ENCODE measurements at regions not wholly inside any gene's neighbourhood (a gene's known extent, or its start where the extent isn't known, plus 50 kb on each side); places are given as distances from the start of the nearest gene placed in this dataset.

GRCh38 chr9:88890546-88890945, 100.7 kb upstream of the S1PR3 start:
- H3K9me3 ChIP-seq (ENCODE audit: control insufficient read depth, insufficient read depth, low read length): no peaks in the 10 kb centered on the region; the same call in 1 of the 2 replicates
- ChIA-PET POLR2A (ENCODE audit: unreplicated experiment) (no interaction called here), CTCF (no interaction called here)
- H2AK5ac ChIP-seq (ENCODE audit: low read depth, low read length): no peak overlapping the region
- in situ Hi-C loops (cut with MboI; ENCODE audit: low sequenced_read_pairs) (no loop called here), dilution Hi-C loops (cut with HindIII; ENCODE audit: low sequenced_read_pairs, unreplicated experiment) (no loop called here), intact Hi-C loops (cut with micrococcal nuclease) (no loop called here)
- H3K23ac ChIP-seq (ENCODE audit: low read depth, low read length): no peak overlapping the region
- H4K91ac ChIP-seq (ENCODE audit: insufficient read depth, low read depth, low read length): no peak overlapping the region
- ATAC-seq (ENCODE audit: low read depth) (no peak), DNase-seq (peak; percentile 15)
- no peak overlapping the region for H4K8ac ChIP-seq (ENCODE audit: low read depth in 2 of 2, low read length in 2 of 2)
- no peak overlapping the region for H3K9ac ChIP-seq (ENCODE audit: low read depth, low read length)
- H3K4ac ChIP-seq (ENCODE audit: low read depth, low read length): no peak overlapping the region
- no peak overlapping the region for H3K18ac ChIP-seq (ENCODE audit: low read depth, low read length)
- H3K56ac ChIP-seq (ENCODE audit: extremely low read depth, insufficient read depth, low read length): no peak overlapping the region
- 0 out of 2 replicates have a peak, but pooled peaks cover 2% of the 10 kb centered on the region for H3K9me1 ChIP-seq (ENCODE audit: insufficient read depth, low read length)
- no peak overlapping the region for H2AK9ac ChIP-seq (replicated peaks; ENCODE audit: low read depth, low read length, poor library complexity)
- no peak overlapping the region for H4K5ac ChIP-seq (ENCODE audit: low read depth, low read length)
- no peak overlapping the region for H3K4me2 ChIP-seq (ENCODE audit: low read depth, low read length)
- H3K36me3 ChIP-seq (ENCODE audit: control insufficient read depth, insufficient read depth, low read length): no peaks in the 10 kb centered on the region
- H2BK120ac ChIP-seq (ENCODE audit: low read depth, low read length): no peak overlapping the region
- 71% methylated on average over 2 of the region's 4 CpGs; no CpG with 5 or more reads in 1 of the 2 experiments for WGBS, 2 experiments (ENCODE audit: extremely low coverage in 2 of 2, insufficient read length in 1 of 2)
- H4K20me1 ChIP-seq (ENCODE audit: insufficient read depth, low read length): no peaks in the 10 kb centered on the region
- H3K4me1 ChIP-seq (ENCODE audit: control insufficient read depth, insufficient read depth, low read length): 0 out of 2 replicates have a peak, but pooled peaks cover 2% of the 10 kb centered on the region
- no peak overlapping the region for H2AFZ ChIP-seq (replicated peaks; ENCODE audit: low read length, poor library complexity)
- no peak overlapping the region for H3K27ac ChIP-seq (ENCODE audit: insufficient read depth, low read length)
- no peak overlapping the region for H3K14ac ChIP-seq (replicated peaks; ENCODE audit: low read depth, low read length)
- BruUV-seq (replicated peaks): no TSS peak
- TF ChIP-seq RFX5 (IDR thresholded peaks at IDR 0.05; ENCODE audit: low read depth, low read length) (no peak), NFE2L2 (IDR thresholded peaks at IDR 0.05; ENCODE audit: low read depth, low read length) (peak; percentile 86), MAFK (IDR thresholded peaks at IDR 0.05; ENCODE audit: low read depth, low read length) (peak; percentile 52; the same call in 1 of the 2 replicates)
- H3K79me1 ChIP-seq (ENCODE audit: low read depth in 1 of 2, low read length in 2 of 2): no peaks in the 10 kb centered on the region
- no peak overlapping the region for H2BK15ac ChIP-seq (ENCODE audit: low read depth, low read length)
- no peak overlapping the region for H2BK5ac ChIP-seq (ENCODE audit: low read depth, low read length, poor library complexity, severe bottlenecking)
- no peak overlapping the region for H2BK20ac ChIP-seq (ENCODE audit: low read depth, low read length)
- H3K27me3 ChIP-seq (ENCODE audit: control insufficient read depth, insufficient read depth, low read length): peaks cover under 1% of the 10 kb centered on the region; the same call in 1 of the 2 replicates
- H3K4me3 ChIP-seq (ENCODE audit: insufficient read depth, low read depth, low read length): no peak overlapping the region

Data from IMR-90 (cell line).